GM10248 (cell line): ENCODE measurements at regions not wholly inside any gene's neighbourhood (a gene's known extent, or its start where the extent isn't known, plus 50 kb on each side); places are given as distances from the start of the nearest gene placed in this dataset.
"Not testable (repeated sequence)": the region's sequence is repeated elsewhere in the genome, so short reads cannot be mapped to it uniquely, and the experiment has no call there.

Experiments used
- CTCF ChIA-PET: fragments of 300-600 bp; sonication (Branson Sonifier 250); formaldehyde crosslinking; extraction: SDS; loops from one replicate; lab custom pipeline; 2021; ENCODE audit warnings: antibody characterized with exemption; lab: Yijun Ruan, JAX
- POLR2A ChIA-PET: fragments of 350-650 bp; sonication (Branson Sonifier 250); formaldehyde crosslinking; extraction: SDS; loops from one replicate; lab custom pipeline; 2020; ENCODE audit warnings: antibody characterized with exemption; lab: Yijun Ruan, JAX
- DNase-seq: peaks from one replicate; pipeline ENCODE4 v3.0.0; 2012; ENCODE audit errors: extremely low spot score
- CTCF ChIP-seq: IDR thresholded peaks from 2 replicates; pipeline ENCODE4 v1.5.1; 2012; ENCODE audit warnings: mild to moderate bottlenecking, low read depth; ENCODE audit errors: extremely low read depth, missing control alignments, control extremely low read depth

- ChIA-PET POLR2A (no interaction called here), CTCF (no interaction called here)
- TF ChIP-seq CTCF = no peak
- DNase-seq = no peak
These were observed 271.6 kb upstream of the DCN start for GRCh38 chr12:91454179-91454578.

GRCh38 chr12:91452464-91452863, 269.8 kb upstream of the DCN start:
- CTCF ChIA-PET, DNase-seq, POLR2A ChIA-PET: not testable (repeated sequence)

GRCh38 chr12:91441993-91442952, 259.7 kb upstream of the DCN start:
- ChIA-PET POLR2A (no interaction called here), CTCF (interaction anchor here (1.0 to 1.5 kb wide), 4 partner anchors 8 to 1069 kb away, joined by 3 to 4 read pairs (median 4); no protein-coding TSS in a partner anchor)
- DNase-seq = no peak
- TF ChIP-seq CTCF = no peak

GRCh38 chr12:91441246-91441645, 258.6 kb upstream of the DCN start:
- ChIA-PET POLR2A (no interaction called here), CTCF (interaction anchor here (1.5 kb wide), 1 partner anchor 9 kb away, joined by 4 read pairs; no protein-coding TSS in a partner anchor)
- DNase-seq = no peak
- no peak for TF ChIP-seq CTCF

GRCh38 chr12:91434081-91434480, 251.5 kb upstream of the DCN start:
- ChIA-PET POLR2A (no interaction called here), CTCF (interaction anchor here (0.8 to 1.5 kb wide), 3 partner anchors 8 to 153 kb away, joined by 3 to 4 read pairs (median 4); no protein-coding TSS in a partner anchor)
- DNase-seq = no peak
- TF ChIP-seq CTCF = no peak

GRCh38 chr12:91432755-91433154, 250.1 kb upstream of the DCN start:
- POLR2A ChIA-PET = no interaction called here
- CTCF ChIA-PET = interaction anchor here (1.3 to 1.5 kb wide), 2 partner anchors 9 to 152 kb away, joined by 3 to 4 read pairs; no protein-coding TSS in a partner anchor
- TF ChIP-seq CTCF = no peak

GRCh38 chr12:91432089-91432488, 249.5 kb upstream of the DCN start:
- CTCF ChIA-PET = interaction anchor here (1.0 to 1.3 kb wide), 2 partner anchors 9 to 11 kb away, joined by 3 to 4 read pairs; no protein-coding TSS in a partner anchor
- no peak for DNase-seq
- POLR2A ChIA-PET = no interaction called here
- TF ChIP-seq CTCF = no peak

More at GRCh38 chr12:91432755-91433154, 250.1 kb upstream of the DCN start:
- DNase-seq = no peak
